H9 (cell line): ENCODE measurements at regions not wholly inside any gene's neighbourhood (a gene's known extent, or its start where the extent isn't known, plus 50 kb on each side); places are given as distances from the start of the nearest gene placed in this dataset.

Source experiments
- DNase-seq: peaks from one replicate; pipeline ENCODE4 v3.0.0-alpha.2; 2017
- H2AFZ ChIP-seq: one replicate; pipeline ENCODE4 v1.6.1; 2013; ENCODE audit warnings: mild to moderate bottlenecking, low read length, control low read depth, moderate library complexity
- H2AK5ac ChIP-seq: 2 replicates; pipeline ENCODE4 v1.6.1; 2013; ENCODE audit warnings: low read length, control low read depth, mixed read lengths; ENCODE audit not compliant: insufficient read length
- H2BK120ac ChIP-seq: one replicate; pipeline ENCODE4 v1.6.1; 2013; ENCODE audit warnings: low read depth, mild to moderate bottlenecking, low read length, control low read depth, inconsistent platforms; ENCODE audit not compliant: poor library complexity, severe bottlenecking
- H2BK12ac ChIP-seq: 2 replicates; pipeline ENCODE4 v1.6.1; 2013; ENCODE audit warnings: low read length, control low read depth, mixed read lengths, low read depth; ENCODE audit not compliant: insufficient read length
- H2BK15ac ChIP-seq: 2 replicates; pipeline ENCODE4 v1.6.1; 2013; ENCODE audit warnings: low read depth, low read length, control low read depth
- H2BK20ac ChIP-seq: one replicate; pipeline ENCODE4 v1.6.1; 2013; ENCODE audit warnings: low read depth, mild to moderate bottlenecking, low read length, control low read depth, inconsistent platforms; ENCODE audit not compliant: poor library complexity, severe bottlenecking
- H2BK5ac ChIP-seq: 2 replicates; pipeline ENCODE4 v1.6.1; 2013; ENCODE audit warnings: low read length, control low read depth, mixed read lengths; ENCODE audit not compliant: insufficient read length
- H3K14ac ChIP-seq: 2 replicates; pipeline ENCODE4 v1.6.1; 2013; ENCODE audit warnings: low read length, control low read depth; ENCODE audit not compliant: insufficient read depth
- H3K18ac ChIP-seq: 2 replicates; pipeline ENCODE4 v1.6.1; 2013; ENCODE audit warnings: low read depth, mild to moderate bottlenecking, mixed read lengths, low read length, control low read depth; ENCODE audit not compliant: insufficient read length
- H3K23ac ChIP-seq: 2 replicates; pipeline ENCODE4 v1.6.1; 2013; ENCODE audit warnings: low read length, control low read depth, mixed read lengths, low read depth; ENCODE audit not compliant: insufficient read length
- H3K23me2 ChIP-seq: 2 replicates; pipeline ENCODE4 v1.6.1; 2013; ENCODE audit warnings: low read depth, mild to moderate bottlenecking, mixed read lengths, low read length, control low read depth; ENCODE audit not compliant: insufficient read length, poor library complexity, severe bottlenecking
- H3K27ac ChIP-seq: 2 replicates; pipeline ENCODE4 v1.5.1; 2013; ENCODE audit warnings: low read length, control low read depth, mixed read lengths, low read depth; ENCODE audit not compliant: insufficient read length
- H3K27me3 ChIP-seq: 2 replicates; pipeline ENCODE4 v1.6.1; 2013; ENCODE audit warnings: low read length, control low read depth, inconsistent platforms; ENCODE audit not compliant: insufficient read depth
- H3K4ac ChIP-seq: 2 replicates; pipeline ENCODE4 v1.6.1; 2013; ENCODE audit warnings: low read depth, mild to moderate bottlenecking, control low read depth, inconsistent platforms, low read length, moderate library complexity
- H3K4me1 ChIP-seq: 2 replicates; pipeline ENCODE4 v1.6.1; 2013; ENCODE audit warnings: low read length, control low read depth, inconsistent platforms; ENCODE audit not compliant: insufficient read depth
- H3K4me2 ChIP-seq: 2 replicates; pipeline ENCODE4 v1.6.1; 2013; ENCODE audit warnings: low read length, control low read depth, mixed read lengths; ENCODE audit not compliant: insufficient read length, insufficient read depth
- H3K56ac ChIP-seq: 2 replicates; pipeline ENCODE4 v1.6.1; 2013; ENCODE audit warnings: low read depth, mild to moderate bottlenecking, mixed read lengths, low read length, control low read depth; ENCODE audit not compliant: insufficient read length
- H3K79me1 ChIP-seq: 2 replicates; pipeline ENCODE4 v1.6.1; 2013; ENCODE audit warnings: low read depth, mild to moderate bottlenecking, moderate library complexity, low read length, control low read depth, inconsistent platforms; ENCODE audit not compliant: insufficient read depth, poor library complexity, severe bottlenecking
- H3K79me2 ChIP-seq: 2 replicates; pipeline ENCODE4 v1.6.1; 2013; ENCODE audit warnings: low read length, control low read depth, inconsistent platforms; ENCODE audit not compliant: insufficient read depth
- H3K9ac ChIP-seq: 2 replicates; pipeline ENCODE4 v1.6.1; 2013; ENCODE audit warnings: low read length, control low read depth, mixed read lengths; ENCODE audit not compliant: insufficient read length; ENCODE audit errors: extremely low read depth
- H3K9me3 ChIP-seq: one replicate; pipeline ENCODE4 v1.6.1; 2013; ENCODE audit warnings: low read depth, low read length, inconsistent platforms; ENCODE audit not compliant: control insufficient read depth
- H3T11ph ChIP-seq: one replicate; pipeline ENCODE4 v1.6.1; 2013; ENCODE audit warnings: mild to moderate bottlenecking, low read length, control low read depth, inconsistent platforms
- H4K20me1 ChIP-seq: one replicate; pipeline ENCODE4 v1.6.1; 2013; ENCODE audit not compliant: control insufficient read depth, insufficient read length, insufficient read depth
- H4K5ac ChIP-seq: 2 replicates; pipeline ENCODE4 v1.6.1; 2013; ENCODE audit warnings: low read depth, mild to moderate bottlenecking, mixed read lengths, low read length, control low read depth; ENCODE audit not compliant: insufficient read length
- H4K8ac ChIP-seq: replicated peaks from 2 replicates; pipeline ENCODE4 v1.6.1; 2013; ENCODE audit warnings: low read length, control low read depth, mixed read lengths, low read depth; ENCODE audit not compliant: insufficient read length
- H4K91ac ChIP-seq: 2 replicates; pipeline ENCODE4 v1.6.1; 2013; ENCODE audit warnings: low read depth, mild to moderate bottlenecking, moderate library complexity, mixed read lengths, low read length, control low read depth; ENCODE audit not compliant: insufficient read length
- H3K27ac Mint-ChIP-seq, 3 experiments: 2 replicates in 2 of 3; 3 replicates in 1 of 3; pipeline ENCODE4 v1.8.0; 2020 to 2021; ENCODE audit warnings: mixed read lengths in 3 of 3, mild to moderate bottlenecking in 1 of 3, moderate library complexity in 1 of 3
- H3K27me3 Mint-ChIP-seq: 2 replicates; pipeline ENCODE4 v1.8.0; 2021; ENCODE audit warnings: low read depth, mild to moderate bottlenecking, moderate library complexity, mixed read lengths
- H3K36me3 Mint-ChIP-seq, 3 experiments: 2 replicates in 2 of 3; 3 replicates in 1 of 3; pipeline ENCODE4 v1.8.0; 2020 to 2021; ENCODE audit warnings: low read depth in 3 of 3, mixed read lengths in 3 of 3; ENCODE audit not compliant: insufficient read depth in 1 of 3
- H3K4me1 Mint-ChIP-seq, 2 experiments: 2 replicates each; pipeline ENCODE4 v1.8.0; 2020; ENCODE audit warnings: mixed read lengths in 2 of 2
- H3K4me3 Mint-ChIP-seq, 2 experiments: 2 replicates in 1 of 2; 3 replicates in 1 of 2; pipeline ENCODE4 v1.8.0; 2020 to 2021; ENCODE audit warnings: mild to moderate bottlenecking in 2 of 2, mixed read lengths in 2 of 2, moderate library complexity in 1 of 2
- H3K9me3 Mint-ChIP-seq, 2 experiments: 2 replicates in 1 of 2; 3 replicates in 1 of 2; pipeline ENCODE4 v1.8.0; 2020; ENCODE audit warnings: mild to moderate bottlenecking in 2 of 2, mixed read lengths in 2 of 2, moderate library complexity in 1 of 2
- CTCF ChIP-seq: fragments of 200-600 bp; sonication (generic); conservative IDR thresholded peaks from 3 replicates; pipeline ENCODE4 v1.8.0; 2021; ENCODE audit warnings: antibody characterized with exemption, mild to moderate bottlenecking
- WGBS: extraction: QIAGEN DNeasy Blood & Tissue Kit; methylation state at CpG from one replicate; pipeline ENCODE4 v1.1.7; 2013; ENCODE audit warnings: missing lambda C conversion rate, low lambda C conversion rate, mixed read lengths; ENCODE audit not compliant: insufficient read length; ENCODE audit errors: extremely low coverage; 5-methylcytosine and 5-hydroxymethylcytosine counted together

GRCh38 chr1:214793708-214794107 lies 190.7 kb downstream of the CENPF start:
- Histone ChIP-seq H4K20me1 (no peaks in the 10 kb centered on the region), H3K27me3 (no peaks in the 10 kb centered on the region), H2BK12ac (no peak overlapping the region), H2BK15ac (no peak overlapping the region), H3K79me2 (no peaks in the 10 kb centered on the region), H3K23ac (no peak overlapping the region), H3K4ac (no peak overlapping the region), H3K9ac (no peak overlapping the region), H2AK5ac (no peak overlapping the region), H3T11ph (no peak overlapping the region), H2AFZ (no peak overlapping the region), H3K27ac (no peak overlapping the region), H3K9me3 (no peaks in the 10 kb centered on the region), H4K8ac (no peak overlapping the region), H4K91ac (no peak overlapping the region), H3K4me2 (no peak overlapping the region), H3K23me2 (no peaks in the 10 kb centered on the region), H2BK20ac (no peak overlapping the region), H2BK5ac (no peak overlapping the region), H4K5ac (no peak overlapping the region), H3K14ac (no peak overlapping the region), H3K79me1 (no peaks in the 10 kb centered on the region), H3K56ac (no peak overlapping the region), H3K18ac (no peak overlapping the region), H3K4me1 (no peaks in the 10 kb centered on the region; the same call in 1 of the 2 replicates), H2BK120ac (no peak overlapping the region)
- Mint-ChIP-seq H3K27ac (no peak overlapping the region), H3K9me3 (no peaks in the 10 kb centered on the region), H3K4me1 (peaks cover 2% of the 10 kb centered on the region in 2 experiments; a peak in 1 of 4 replicates), H3K36me3 (no peaks in the 10 kb centered on the region), H3K4me3 (no peak overlapping the region), H3K27me3 (no peaks in the 10 kb centered on the region)
- no peak for DNase-seq
- no peak for TF ChIP-seq CTCF
- no CpG with 5 or more reads among the region's 2 CpGs for WGBS
